ENCODE measurements at regions not wholly inside any gene's neighbourhood (a gene's known extent, or its start where the extent isn't known, plus 50 kb on each side); places are given as distances from the start of the nearest gene placed in this dataset.

GRCh38 chr6:84576029-84576428, 188.4 kb downstream of the TBX18 start:
- TF ChIP-seq POLR2A (IDR thresholded peaks at IDR 0.05; ENCODE audit: low read depth, low read length), result no peak
- no peak for TF ChIP-seq TAF1 (IDR thresholded peaks at IDR 0.05; ENCODE audit: borderline replicate concordance, low read depth, low read length)
